ENCODE measurements at regions not wholly inside any gene's neighbourhood (a gene's known extent, or its start where the extent isn't known, plus 50 kb on each side); places are given as distances from the start of the nearest gene placed in this dataset.

DNA sequence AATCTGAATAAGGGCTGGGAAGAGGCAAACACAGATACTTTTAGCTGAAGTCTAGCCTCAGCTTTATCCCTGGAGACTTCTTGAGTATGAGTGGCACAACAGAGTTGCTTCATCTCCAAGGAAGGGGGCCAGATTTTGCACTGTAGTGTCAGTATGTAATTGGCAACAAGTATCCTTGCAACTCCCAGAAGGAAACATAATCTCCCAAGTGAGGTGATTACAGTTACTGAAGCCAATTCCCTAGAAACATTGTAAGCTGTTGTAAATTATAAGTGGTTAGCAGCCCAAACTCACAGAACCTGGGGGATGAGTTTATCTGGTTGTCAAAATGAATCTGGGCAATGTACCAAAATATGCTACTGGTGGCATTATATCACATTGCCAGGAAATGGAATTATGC, 2065.7 kb upstream of the PCDH20 start:
- TF ChIP-seq, protein P1, sequence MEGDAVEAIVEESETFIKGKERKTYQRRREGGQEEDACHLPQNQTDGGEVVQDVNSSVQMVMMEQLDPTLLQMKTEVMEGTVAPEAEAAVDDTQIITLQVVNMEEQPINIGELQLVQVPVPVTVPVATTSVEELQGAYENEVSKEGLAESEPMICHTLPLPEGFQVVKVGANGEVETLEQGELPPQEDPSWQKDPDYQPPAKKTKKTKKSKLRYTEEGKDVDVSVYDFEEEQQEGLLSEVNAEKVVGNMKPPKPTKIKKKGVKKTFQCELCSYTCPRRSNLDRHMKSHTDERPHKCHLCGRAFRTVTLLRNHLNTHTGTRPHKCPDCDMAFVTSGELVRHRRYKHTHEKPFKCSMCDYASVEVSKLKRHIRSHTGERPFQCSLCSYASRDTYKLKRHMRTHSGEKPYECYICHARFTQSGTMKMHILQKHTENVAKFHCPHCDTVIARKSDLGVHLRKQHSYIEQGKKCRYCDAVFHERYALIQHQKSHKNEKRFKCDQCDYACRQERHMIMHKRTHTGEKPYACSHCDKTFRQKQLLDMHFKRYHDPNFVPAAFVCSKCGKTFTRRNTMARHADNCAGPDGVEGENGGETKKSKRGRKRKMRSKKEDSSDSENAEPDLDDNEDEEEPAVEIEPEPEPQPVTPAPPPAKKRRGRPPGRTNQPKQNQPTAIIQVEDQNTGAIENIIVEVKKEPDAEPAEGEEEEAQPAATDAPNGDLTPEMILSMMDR (conservative IDR thresholded peaks at IDR 0.05; ENCODE audit: low read depth, low read length): no peak
- TF ChIP-seq POLR2A (IDR thresholded peaks at IDR 0.05; ENCODE audit: low read depth, low read length) (no peak), BHLHE40 (IDR thresholded peaks at IDR 0.05; ENCODE audit: low read depth, low read length) (no peak), RAD21 (IDR thresholded peaks at IDR 0.05; ENCODE audit: low read length) (no peak), NFE2L2 (IDR thresholded peaks at IDR 0.05; ENCODE audit: low read depth, low read length) (no peak), CEBPB (IDR thresholded peaks at IDR 0.05; ENCODE audit: low read depth, low read length) (no peak), RFX5 (IDR thresholded peaks at IDR 0.05; ENCODE audit: low read depth, low read length) (no peak), FOS (IDR thresholded peaks at IDR 0.05; ENCODE audit: low read depth, low read length) (no peak), SMC3 (IDR thresholded peaks at IDR 0.05; ENCODE audit: low read depth, low read length) (no peak), RCOR1 (IDR thresholded peaks at IDR 0.05; ENCODE audit: insufficient replicate concordance, low read length) (no peak), MAZ (IDR thresholded peaks at IDR 0.05; ENCODE audit: borderline replicate concordance, low read depth, low read length) (no peak), CHD1 (IDR thresholded peaks at IDR 0.05; ENCODE audit: low read depth, low read length) (no peak)
- TF ChIP-seq, protein P2, sequence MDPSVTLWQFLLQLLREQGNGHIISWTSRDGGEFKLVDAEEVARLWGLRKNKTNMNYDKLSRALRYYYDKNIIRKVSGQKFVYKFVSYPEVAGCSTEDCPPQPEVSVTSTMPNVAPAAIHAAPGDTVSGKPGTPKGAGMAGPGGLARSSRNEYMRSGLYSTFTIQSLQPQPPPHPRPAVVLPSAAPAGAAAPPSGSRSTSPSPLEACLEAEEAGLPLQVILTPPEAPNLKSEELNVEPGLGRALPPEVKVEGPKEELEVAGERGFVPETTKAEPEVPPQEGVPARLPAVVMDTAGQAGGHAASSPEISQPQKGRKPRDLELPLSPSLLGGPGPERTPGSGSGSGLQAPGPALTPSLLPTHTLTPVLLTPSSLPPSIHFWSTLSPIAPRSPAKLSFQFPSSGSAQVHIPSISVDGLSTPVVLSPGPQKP (IDR thresholded peaks at IDR 0.05; ENCODE audit: borderline replicate concordance, low read depth, low read length): no peak
